CD4-positive, alpha-beta T cell (primary cell): ENCODE measurements at regions not wholly inside any gene's neighbourhood (a gene's known extent, or its start where the extent isn't known, plus 50 kb on each side); places are given as distances from the start of the nearest gene placed in this dataset.
"Not testable (repeated sequence)": the region's sequence is repeated elsewhere in the genome, so short reads cannot be mapped to it uniquely, and the experiment has no call there.

ENCODE experiments used
- ATAC-seq: fragments of 200-7000 bp; cut with Tn5 transposase; one replicate; pipeline ENCODE4 v1.10.0; 2022; ENCODE audit warnings: mild to moderate bottlenecking; ENCODE audit not compliant: poor library complexity
- CTCF ChIA-PET: fragments of 350-600 bp; sonication (Branson Sonifier 250); formaldehyde crosslinking; loops from one replicate; lab custom pipeline; 2021; ENCODE audit warnings: antibody characterized with exemption, inconsistent platforms; lab: Charles Lee
- POLR2A ChIA-PET: fragments of 350-600 bp; sonication (Branson Sonifier 250); formaldehyde crosslinking; loops from one replicate; lab custom pipeline; 2021; ENCODE audit warnings: antibody characterized with exemption, inconsistent platforms; lab: Charles Lee
- DNase-seq, 14 experiments: peaks; one replicate each; pipeline ENCODE4 v3.0.0-alpha.2; 2013 to 2020; ENCODE audit warnings: mixed read lengths in 2 of 14
- H3K27ac ChIP-seq, 2 donors: one replicate each; pipeline versions ENCODE4 v1.5.1 to v1.7.0; 2013; ENCODE audit warnings: low read length in 2 of 2, low read depth in 1 of 2, mild to moderate bottlenecking in 1 of 2
- H3K27me3 ChIP-seq, 2 experiments: 1 replicate in 1 of 2; 2 replicates in 1 of 2; pipeline versions ENCODE4 v1.6.1 to v1.7.0; 2013; ENCODE audit warnings: low read length in 2 of 2, control low read depth in 1 of 2, mild to moderate bottlenecking in 1 of 2, moderate library complexity in 1 of 2; ENCODE audit not compliant: insufficient read depth in 2 of 2, control insufficient read depth in 1 of 2
- H3K36me3 ChIP-seq: one replicate; pipeline ENCODE4 v1.6.1; 2013; ENCODE audit warnings: low read length, control low read depth; ENCODE audit not compliant: insufficient read depth
- H3K4me1 ChIP-seq: one replicate; pipeline ENCODE4 v1.6.1; 2013; ENCODE audit warnings: low read length, control low read depth; ENCODE audit not compliant: insufficient read depth
- H3K4me3 ChIP-seq: one replicate; pipeline ENCODE4 v1.5.1; 2013; ENCODE audit warnings: mild to moderate bottlenecking, low read length, moderate library complexity
- H3K9me3 ChIP-seq, 2 experiments: 1 replicate in 1 of 2; 2 replicates in 1 of 2; pipeline versions ENCODE4 v1.6.1 to v1.7.0; 2013; ENCODE audit warnings: low read length in 2 of 2, mild to moderate bottlenecking in 2 of 2, control low read depth in 1 of 2, moderate library complexity in 1 of 2; ENCODE audit not compliant: control insufficient read depth in 1 of 2, insufficient read depth in 1 of 2
- H3K27ac Mint-ChIP-seq: one replicate; pipeline ENCODE4 v1.8.0; 2020; ENCODE audit warnings: mixed read lengths
- H3K27me3 Mint-ChIP-seq: one replicate; pipeline ENCODE4 v1.8.0; 2021; ENCODE audit warnings: mixed read lengths
- H3K36me3 Mint-ChIP-seq: one replicate; pipeline ENCODE4 v1.8.0; 2021; ENCODE audit warnings: low read depth, mixed read lengths
- H3K4me1 Mint-ChIP-seq: one replicate; pipeline ENCODE4 v1.8.0; 2021; ENCODE audit warnings: low read depth, mixed read lengths
- H3K4me3 Mint-ChIP-seq: one replicate; pipeline ENCODE4 v1.8.0; 2020; ENCODE audit warnings: mild to moderate bottlenecking, mixed read lengths
- H3K9me3 Mint-ChIP-seq: one replicate; pipeline ENCODE4 v1.8.0; 2020; ENCODE audit warnings: mixed read lengths
- CTCF ChIP-seq: fragments of 200-600 bp; IDR thresholded peaks from one replicate; pipeline ENCODE4 v1.8.0; 2022; ENCODE audit warnings: antibody characterized with exemption, mild to moderate bottlenecking
- intact Hi-C, 2 experiments: fragments of 100-400 bp; cut with DNase I in 1 of 2; cut with micrococcal nuclease in 1 of 2; formaldehyde crosslinking; loops; one replicate each; pipeline versions ENCODE4 v1.15.1 to v1.9.0; 2023 to 2025; cut with DNase I, micrococcal nuclease

DNA sequence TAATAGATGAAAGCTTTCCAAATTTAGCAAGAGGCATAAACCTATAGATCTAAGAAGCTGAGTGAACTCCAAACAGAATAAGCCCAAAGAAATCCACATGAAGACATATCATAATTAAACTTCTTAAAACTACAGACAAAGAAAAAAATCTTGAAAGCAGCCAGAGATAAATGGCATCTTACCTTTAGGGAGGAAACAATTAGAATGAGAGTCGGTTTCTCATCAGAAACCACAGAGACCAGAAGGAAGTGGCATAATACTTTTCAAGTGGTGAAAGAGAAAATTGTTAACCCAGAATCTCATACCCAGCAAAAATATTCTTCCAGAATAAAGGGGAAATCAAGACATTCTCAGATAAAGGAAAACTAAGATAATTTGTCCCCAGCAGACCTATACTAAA lies 98.9 kb upstream of the NANOS1 start:
- intact Hi-C loops: no loop called here
- Histone ChIP-seq H3K36me3 (no peaks in the 10 kb centered on the region), H3K4me3 (no peak overlapping the region), H3K9me3 (peaks cover 12 to 18% of the 10 kb centered on the region in 2 experiments), H3K27ac (no peak overlapping the region), H3K27me3 (peaks cover 7 to 17% of the 10 kb centered on the region in 2 experiments), H3K4me1 (no peaks in the 10 kb centered on the region)
- peaks cover 40% of the 10 kb centered on the region for H3K27me3 Mint-ChIP-seq
- TF ChIP-seq CTCF: no peak
- ATAC-seq: no peak
- H3K4me1 Mint-ChIP-seq: no peaks in the 10 kb centered on the region
- ChIA-PET CTCF (no interaction called here), POLR2A (no interaction called here)
- peaks cover 8% of the 10 kb centered on the region for H3K36me3 Mint-ChIP-seq
- no peak for DNase-seq
- no peak overlapping the region for H3K27ac Mint-ChIP-seq
- H3K9me3 Mint-ChIP-seq: peaks cover 26% of the 10 kb centered on the region
- H3K4me3 Mint-ChIP-seq: no peak overlapping the region

- peaks cover 7 to 21% of the 10 kb centered on the region in 2 experiments for H3K27me3 ChIP-seq
- no peak overlapping the region for H3K4me3 ChIP-seq
- H3K4me1 Mint-ChIP-seq: no peaks in the 10 kb centered on the region
- no peak overlapping the region for H3K4me3 Mint-ChIP-seq
- ChIA-PET CTCF (no interaction called here), POLR2A (no interaction called here)
- peaks cover 39% of the 10 kb centered on the region for H3K27me3 Mint-ChIP-seq
- peaks cover 25% of the 10 kb centered on the region for H3K9me3 Mint-ChIP-seq
- no peaks in the 10 kb centered on the region for H3K36me3 ChIP-seq
- no peak overlapping the region for H3K27ac Mint-ChIP-seq
- no peaks in the 10 kb centered on the region for H3K4me1 ChIP-seq
- no peak for ATAC-seq
- peaks cover 12 to 18% of the 10 kb centered on the region in 2 experiments for H3K9me3 ChIP-seq
- intact Hi-C loops: no loop called here
- peaks cover 8% of the 10 kb centered on the region for H3K36me3 Mint-ChIP-seq
- no peak for TF ChIP-seq CTCF
- H3K27ac ChIP-seq: no peak overlapping the region
- DNase-seq: no peak
These were observed 98.1 kb upstream of the NANOS1 start for GRCh38 chr10:118931436-118931835.

- peaks cover 12 to 18% of the 10 kb centered on the region in 2 experiments for H3K9me3 ChIP-seq
- Mint-ChIP-seq H3K9me3 (peaks cover 25% of the 10 kb centered on the region), H3K27me3 (peaks cover 46% of the 10 kb centered on the region)
- H3K36me3 ChIP-seq, H3K4me1 Mint-ChIP-seq, H3K27ac ChIP-seq, ATAC-seq, H3K4me1 ChIP-seq, intact Hi-C loops, DNase-seq, H3K4me3 ChIP-seq, H3K36me3 Mint-ChIP-seq, CTCF ChIA-PET, POLR2A ChIA-PET, H3K4me3 Mint-ChIP-seq, H3K27ac Mint-ChIP-seq: not testable (repeated sequence)
- peaks cover 7 to 21% of the 10 kb centered on the region in 2 experiments for H3K27me3 ChIP-seq
These were observed 97.4 kb upstream of the NANOS1 start for GRCh38 chr10:118932154-118932553.

GRCh38 chr10:118937226-118937625 lies 92.3 kb upstream of the NANOS1 start:
- Mint-ChIP-seq H3K27me3 (peaks cover 60% of the 10 kb centered on the region), H3K4me1 (no peaks in the 10 kb centered on the region), H3K4me3 (no peak overlapping the region), H3K36me3 (no peaks in the 10 kb centered on the region), H3K27ac (no peak overlapping the region), H3K9me3 (peaks cover 6% of the 10 kb centered on the region)
- DNase-seq (no peak), ATAC-seq (no peak)
- Histone ChIP-seq H3K9me3 (peaks cover 0 to 5% of the 10 kb centered on the region in 2 experiments), H3K27ac (no peak overlapping the region), H3K4me1 (no peaks in the 10 kb centered on the region), H3K27me3 (peaks cover 4 to 27% of the 10 kb centered on the region in 2 experiments), H3K36me3 (no peaks in the 10 kb centered on the region), H3K4me3 (no peak overlapping the region)
- CTCF ChIA-PET: no interaction called here
- no peak for TF ChIP-seq CTCF
- intact Hi-C loops: no loop called here
- POLR2A ChIA-PET: no interaction called here
